Stimulated activated effector memory CD8-positive, alpha-beta T cell treated with anti-CD3 and anti-CD28 coated beads, Interleukin-12 subunit alpha, Interleukin-12 subunit beta, amount 100 ng/mL, for 72 hours (primary cell): ENCODE measurements at regions not wholly inside any gene's neighbourhood (a gene's known extent, or its start where the extent isn't known, plus 50 kb on each side); places are given as distances from the start of the nearest gene placed in this dataset.
"Not testable (repeated sequence)": the region's sequence is repeated elsewhere in the genome, so short reads cannot be mapped to it uniquely, and the experiment has no call there.

Experiments used
- ATAC-seq: fragments of 150-1000 bp; cut with Tn5 transposase; 2 replicates; pipeline ENCODE4 v1.10.0; 2021
- DNase-seq, 2 donors: peaks; one replicate each; pipeline ENCODE4 v3.0.0; 2021 to 2022; ENCODE audit warnings: low spot score in 2 of 2
- H3K27ac Mint-ChIP-seq: one replicate; pipeline ENCODE4 v1.8.0; 2022; ENCODE audit warnings: mild to moderate bottlenecking, mixed read lengths
- H3K36me3 Mint-ChIP-seq: one replicate; pipeline ENCODE4 v1.8.0; 2022; ENCODE audit warnings: mild to moderate bottlenecking, mixed read lengths
- H3K4me1 Mint-ChIP-seq: one replicate; pipeline ENCODE4 v1.8.0; 2022; ENCODE audit warnings: mixed read lengths
- H3K4me3 Mint-ChIP-seq: one replicate; pipeline ENCODE4 v1.8.0; 2022; ENCODE audit warnings: mild to moderate bottlenecking, mixed read lengths
- H3K9me3 Mint-ChIP-seq: one replicate; pipeline ENCODE4 v1.8.0; 2022; ENCODE audit warnings: mixed read lengths

GRCh38 chr6:96433950-96434349 lies 87.7 kb upstream of the UFL1 start:
- Mint-ChIP-seq H3K27ac (no peak overlapping the region), H3K9me3 (peaks cover 10% of the 10 kb centered on the region), H3K4me3 (no peak overlapping the region), H3K4me1 (no peaks in the 10 kb centered on the region), H3K36me3 (no peaks in the 10 kb centered on the region)
- ATAC-seq (no peak), DNase-seq (no peak)

GRCh38 chr6:96436398-96436797 lies 85.2 kb upstream of the UFL1 start:
- Mint-ChIP-seq H3K9me3 (peaks cover 9% of the 10 kb centered on the region), H3K36me3 (no peaks in the 10 kb centered on the region), H3K27ac (no peak overlapping the region), H3K4me3 (no peak overlapping the region), H3K4me1 (no peaks in the 10 kb centered on the region)
- ATAC-seq (no peak), DNase-seq (no peak)

- H3K9me3 Mint-ChIP-seq, H3K36me3 Mint-ChIP-seq, DNase-seq, H3K27ac Mint-ChIP-seq, H3K4me3 Mint-ChIP-seq, ATAC-seq, H3K4me1 Mint-ChIP-seq: not testable (repeated sequence)
Measured at GRCh38 chr6:96437228-96437627, 84.4 kb upstream of the UFL1 start.

- no peak for DNase-seq
Measured at GRCh38 chr6:96450082-96450769, 71.4 kb upstream of the UFL1 start.

GRCh38 chr6:96450770-96451130 lies 70.9 kb upstream of the UFL1 start:
- ATAC-seq: no peak
- no peak for DNase-seq
- no peaks in the 10 kb centered on the region for H3K4me1 Mint-ChIP-seq
- H3K4me3 Mint-ChIP-seq: no peak overlapping the region
- H3K27ac Mint-ChIP-seq: no peak overlapping the region
- H3K36me3 Mint-ChIP-seq: no peaks in the 10 kb centered on the region
- peaks cover 2% of the 10 kb centered on the region for H3K9me3 Mint-ChIP-seq

More at GRCh38 chr6:96450082-96450769, 71.4 kb upstream of the UFL1 start:
- ATAC-seq: no peak
- no peaks in the 10 kb centered on the region for H3K4me1 Mint-ChIP-seq
- H3K4me3 Mint-ChIP-seq: no peak overlapping the region
- no peak overlapping the region for H3K27ac Mint-ChIP-seq
- peaks cover 4% of the 10 kb centered on the region for H3K9me3 Mint-ChIP-seq
- H3K36me3 Mint-ChIP-seq: no peaks in the 10 kb centered on the region

GRCh38 chr6:96458771-96459170 lies 62.8 kb upstream of the UFL1 start:
- ATAC-seq (no peak), DNase-seq (no peak)
- Mint-ChIP-seq H3K27ac (no peak overlapping the region), H3K4me3 (no peak overlapping the region), H3K9me3 (no peaks in the 10 kb centered on the region), H3K36me3 (no peaks in the 10 kb centered on the region), H3K4me1 (no peaks in the 10 kb centered on the region)

GRCh38 chr6:96460052-96460700 lies 61.4 kb upstream of the UFL1 start:
- no peaks in the 10 kb centered on the region for H3K9me3 Mint-ChIP-seq
- H3K36me3 Mint-ChIP-seq: no peaks in the 10 kb centered on the region
- peaks cover 2% of the 10 kb centered on the region for H3K4me1 Mint-ChIP-seq
- DNase-seq (no peak), ATAC-seq (no peak)
- no peak overlapping the region for H3K27ac Mint-ChIP-seq
- H3K4me3 Mint-ChIP-seq: no peak overlapping the region

GRCh38 chr6:96465321-96465903 lies 56.2 kb upstream of the UFL1 start:
- no peaks in the 10 kb centered on the region for H3K36me3 Mint-ChIP-seq
- no peak for DNase-seq

GRCh38 chr6:96466147-96466863 lies 55.3 kb upstream of the UFL1 start:
- peak; percentile 83 for ATAC-seq
- H3K4me1 Mint-ChIP-seq: peaks cover 32% of the 10 kb centered on the region
- DNase-seq: no peak
- H3K27ac Mint-ChIP-seq: no peak overlapping the region
- H3K36me3 Mint-ChIP-seq: no peaks in the 10 kb centered on the region
- H3K4me3 Mint-ChIP-seq: no peak overlapping the region
- H3K9me3 Mint-ChIP-seq: no peaks in the 10 kb centered on the region

More at GRCh38 chr6:96465321-96465903, 56.2 kb upstream of the UFL1 start:
- Mint-ChIP-seq H3K4me3 (no peak overlapping the region), H3K4me1 (peaks cover 32% of the 10 kb centered on the region), H3K27ac (no peak overlapping the region), H3K9me3 (no peaks in the 10 kb centered on the region)
- peak; percentile 64 for ATAC-seq

GRCh38 chr6:96467814-96468213 lies 53.8 kb upstream of the UFL1 start:
- peak; percentile 58 for ATAC-seq
- no peak overlapping the region for H3K4me3 Mint-ChIP-seq
- no peak for DNase-seq
- no peaks in the 10 kb centered on the region for H3K36me3 Mint-ChIP-seq
- H3K9me3 Mint-ChIP-seq: no peaks in the 10 kb centered on the region
- H3K27ac Mint-ChIP-seq: no peak overlapping the region
- H3K4me1 Mint-ChIP-seq: peaks cover 32% of the 10 kb centered on the region

GRCh38 chr6:96468281-96468680 lies 53.3 kb upstream of the UFL1 start:
- H3K9me3 Mint-ChIP-seq: no peaks in the 10 kb centered on the region
- peaks cover 32% of the 10 kb centered on the region for H3K4me1 Mint-ChIP-seq
- no peak overlapping the region for H3K4me3 Mint-ChIP-seq
- no peak for DNase-seq
- no peak overlapping the region for H3K27ac Mint-ChIP-seq
- no peak for ATAC-seq
- H3K36me3 Mint-ChIP-seq: no peaks in the 10 kb centered on the region

- DNase-seq (no peak), ATAC-seq (no peak)
- Mint-ChIP-seq H3K4me1 (peaks cover 32% of the 10 kb centered on the region), H3K27ac (no peak overlapping the region), H3K4me3 (no peak overlapping the region), H3K9me3 (no peaks in the 10 kb centered on the region), H3K36me3 (no peaks in the 10 kb centered on the region)
Measured at GRCh38 chr6:96468681-96469224, 52.9 kb upstream of the UFL1 start.

GRCh38 chr6:96469312-96469711 lies 52.3 kb upstream of the UFL1 start:
- ATAC-seq: no peak
- Mint-ChIP-seq H3K27ac (no peak overlapping the region), H3K4me3 (no peak overlapping the region), H3K36me3 (no peaks in the 10 kb centered on the region), H3K9me3 (no peaks in the 10 kb centered on the region), H3K4me1 (peaks cover 32% of the 10 kb centered on the region)
- no peak for DNase-seq

- Mint-ChIP-seq H3K4me3 (no peak overlapping the region), H3K9me3 (peaks cover 4% of the 10 kb centered on the region)
- ATAC-seq: no peak
Measured at GRCh38 chr6:96470296-96470695, 51.3 kb upstream of the UFL1 start.

More at GRCh38 chr6:96470296-96470695, 51.3 kb upstream of the UFL1 start:
- H3K27ac Mint-ChIP-seq: no peak overlapping the region
- H3K4me1 Mint-ChIP-seq: peaks cover 29% of the 10 kb centered on the region
- H3K36me3 Mint-ChIP-seq: no peaks in the 10 kb centered on the region
- DNase-seq: no peak
